GM12878 (cell line): ENCODE measurements at regions not wholly inside any gene's neighbourhood (a gene's known extent, or its start where the extent isn't known, plus 50 kb on each side); places are given as distances from the start of the nearest gene placed in this dataset.

ENCODE experiments used
- ATAC-seq: fragments of 200-7000 bp; cut with Tn5 transposase; 3 replicates; pipeline ENCODE4 v1.9.1; 2020; ENCODE audit warnings: mild to moderate bottlenecking, moderate library complexity
- BruUV-seq: library from RNA; stranded (reverse); fragments of 400-500 nt; replicated peaks from 2 replicates; lab custom pipeline; 2021; lab: Mats Ljungman, UMichigan
- CTCF ChIA-PET: fragments of 300-600 bp; sonication (Branson Sonifier 250); formaldehyde crosslinking; extraction: SDS; loops from one replicate; lab custom pipeline; 2021; ENCODE audit warnings: inconsistent platforms; lab: Yijun Ruan, JAX
- POLR2A ChIA-PET: fragments of 350-600 bp; formaldehyde crosslinking; extraction: SDS; loops from one replicate; lab custom pipeline; 2021; ENCODE audit warnings: inconsistent platforms; lab: Charles Lee
- RAD21 ChIA-PET: fragments of 300-600 bp; sonication (Branson Sonifier 250); formaldehyde crosslinking; loops from one replicate; lab custom pipeline; 2023; ENCODE audit warnings: antibody characterized with exemption; ENCODE audit not compliant: unreplicated experiment; lab: Charles Lee
- SMC1A ChIA-PET: fragments of 300-600 bp; sonication (Branson Sonifier 250); formaldehyde crosslinking; loops from one replicate; lab custom pipeline; 2023; ENCODE audit not compliant: unreplicated experiment, uncharacterized antibody; lab: Charles Lee
- DNase-seq: peaks from one replicate; pipeline ENCODE4 v3.0.0-alpha.2; 2011; ENCODE audit warnings: low read depth, low spot score
- FAIRE-seq: peaks from 3 replicates; lab custom pipeline; 2011; peaks lifted over from hg19 to GRCh38; lab: Jason Lieb, UNC
- H2AFZ ChIP-seq: 2 replicates; pipeline ENCODE4 v1.6.0; 2011; ENCODE audit warnings: low read depth, low read length, control low read depth; ENCODE audit not compliant: control insufficient read depth
- H3K27ac ChIP-seq: 2 replicates; pipeline ENCODE4 v1.5.1; 2011; ENCODE audit warnings: control low read depth; ENCODE audit not compliant: control insufficient read depth, insufficient read depth
- H3K27me3 ChIP-seq, 2 experiments: replicated peaks in 1 of 2; 2 replicates each; pipeline versions ENCODE4 v1.6.0 to v1.6.1; 2011; ENCODE audit warnings: low read length in 1 of 2; ENCODE audit not compliant: control insufficient read depth in 2 of 2, insufficient read depth in 2 of 2
- H3K36me3 ChIP-seq, 2 experiments: 2 replicates each; pipeline ENCODE4 v1.5.1; 2011; ENCODE audit warnings: low read length in 1 of 2; ENCODE audit not compliant: control insufficient read depth in 2 of 2, insufficient read depth in 2 of 2
- H3K4me1 ChIP-seq: 2 replicates; pipeline ENCODE4 v1.6.1; 2011; ENCODE audit warnings: mild to moderate bottlenecking, low read length, moderate library complexity, mixed read lengths; ENCODE audit not compliant: control insufficient read depth, insufficient read depth
- H3K4me2 ChIP-seq: 2 replicates; pipeline ENCODE4 v1.6.0; 2011; ENCODE audit warnings: control low read depth; ENCODE audit not compliant: control insufficient read depth, insufficient read depth
- H3K4me3 ChIP-seq: fragments of 200-600 bp; sonication (generic); 2 replicates; pipeline ENCODE4 v1.5.1; 2016
- H3K79me2 ChIP-seq: 2 replicates; pipeline ENCODE4 v1.6.0; 2011; ENCODE audit warnings: low read length; ENCODE audit not compliant: control insufficient read depth, insufficient read depth
- H3K9ac ChIP-seq: 2 replicates; pipeline ENCODE4 v1.8.0; 2011; ENCODE audit warnings: low read length, control low read depth, mixed read lengths; ENCODE audit not compliant: control insufficient read depth, insufficient read depth
- H3K9me3 ChIP-seq: replicated peaks from 3 replicates; pipeline ENCODE4 v1.5.1; 2011; ENCODE audit warnings: mild to moderate bottlenecking, low read length; ENCODE audit not compliant: control insufficient read depth, insufficient read depth
- H4K20me1 ChIP-seq: 2 replicates; pipeline ENCODE4 v1.6.0; 2011; ENCODE audit not compliant: control insufficient read depth, insufficient read depth
- BRCA1 ChIP-seq: IDR thresholded peaks from 2 replicates; pipeline ENCODE4 v1.6.1; 2011; ENCODE audit warnings: low read depth, low read length, improper control_type of control experiment
- CBX5 ChIP-seq: sonication (generic); IDR thresholded peaks from 2 replicates; pipeline ENCODE4 v1.6.1; 2016; ENCODE audit warnings: low read depth, moderate library complexity, mild to moderate bottlenecking, inconsistent platforms
- CEBPZ ChIP-seq: fragments of 150-350 bp; IDR thresholded peaks from 2 replicates; pipeline ENCODE4 v1.6.1; 2016; ENCODE audit warnings: low read depth, low read length
- EZH2 ChIP-seq: IDR thresholded peaks from 2 replicates; pipeline ENCODE4 v1.6.1; 2012; ENCODE audit warnings: low read depth, mild to moderate bottlenecking, control low read depth, inconsistent platforms, low read length, borderline replicate concordance; ENCODE audit not compliant: control insufficient read depth
- IRF3 ChIP-seq: fragments of 450-650 bp; IDR thresholded peaks from 2 replicates; pipeline ENCODE4 v1.6.1; 2014; ENCODE audit warnings: mild to moderate bottlenecking
- JUND ChIP-seq: IDR thresholded peaks from 2 replicates; pipeline ENCODE4 v1.6.1; 2012; ENCODE audit warnings: low read depth, mild to moderate bottlenecking, low read length, improper control_type of control experiment, moderate library complexity
- KAT2A ChIP-seq: conservative IDR thresholded peaks from 2 replicates; pipeline ENCODE4 v1.6.1; 2011; ENCODE audit warnings: low read depth, low read length; ENCODE audit not compliant: control insufficient read depth
- MXI1 ChIP-seq: fragments of 150-350 bp; IDR thresholded peaks from 2 replicates; pipeline ENCODE4 v1.6.1; 2011; ENCODE audit warnings: low read depth, mild to moderate bottlenecking, inconsistent platforms, low read length, improper control_type of control experiment
- SIX5 ChIP-seq: IDR thresholded peaks from 2 replicates; pipeline ENCODE4 v1.6.1; 2011; ENCODE audit warnings: mild to moderate bottlenecking, low read depth, low read length, moderate library complexity; ENCODE audit not compliant: severe bottlenecking
- TAF1 ChIP-seq: IDR thresholded peaks from 2 replicates; pipeline ENCODE4 v1.6.1; 2011; ENCODE audit warnings: mild to moderate bottlenecking, low read depth, low read length, borderline replicate concordance
- TCF7 ChIP-seq: IDR thresholded peaks from 2 replicates; pipeline ENCODE4 v1.6.1; 2014; ENCODE audit warnings: antibody characterized with exemption, borderline replicate concordance
- USF2 ChIP-seq: IDR thresholded peaks from 2 replicates; pipeline ENCODE4 v1.6.1; 2011; ENCODE audit warnings: low read depth, low read length, improper control_type of control experiment, borderline replicate concordance
- ZBED1 ChIP-seq: IDR thresholded peaks from 2 replicates; pipeline ENCODE4 v1.6.1; 2016; ENCODE audit warnings: borderline replicate concordance
- ZNF217 ChIP-seq: fragments of 450-650 bp; IDR thresholded peaks from 2 replicates; pipeline ENCODE4 v1.6.1; 2017; ENCODE audit warnings: antibody characterized with exemption, mild to moderate bottlenecking
- WGBS: methylation state at CpG from one replicate; pipeline ENCODE4 v1.1.6; 2016; ENCODE audit warnings: low lambda C conversion rate; ENCODE audit not compliant: insufficient replicate concordance, insufficient coverage; ENCODE audit errors: missing lambda C conversion rate; 5-methylcytosine and 5-hydroxymethylcytosine counted together
- in situ Hi-C: fragments of 300-500 bp; cut with MboI; formaldehyde crosslinking; loops from 9 replicates; pipeline ENCODE4 v1.14.3; 2018; ENCODE audit warnings: mixed read lengths
- intact Hi-C: fragments of 100-400 bp; cut with micrococcal nuclease; formaldehyde crosslinking; loops from one replicate; pipeline ENCODE4 v1.14.2; 2022; ENCODE audit not compliant: unreplicated experiment

GRCh38 chr21:27306206-27306605 lies 339.3 kb upstream of the ADAMTS5 start:
- BruUV-seq, result no TSS peak
- no peak overlapping the region for H3K4me3 ChIP-seq
- SMC1A ChIA-PET, result no interaction called here
- no peak overlapping the region for H3K4me2 ChIP-seq
- no peak overlapping the region for H3K27ac ChIP-seq
- CTCF ChIA-PET, result no interaction called here
- intact Hi-C loops, result no loop called here
- H3K27me3 ChIP-seq, result no peaks in the 10 kb centered on the region
- H2AFZ ChIP-seq, result no peak overlapping the region
- no peaks in the 10 kb centered on the region for H3K79me2 ChIP-seq
- POLR2A ChIA-PET, result no interaction called here
- ATAC-seq (no peak), FAIRE-seq (no peak), DNase-seq (no peak)
- no peaks in the 10 kb centered on the region for H3K4me1 ChIP-seq
- in situ Hi-C loops, result no loop called here
- RAD21 ChIA-PET, result no interaction called here
- H4K20me1 ChIP-seq, result no peaks in the 10 kb centered on the region
- no peaks in the 10 kb centered on the region for H3K36me3 ChIP-seq
- no peak for TF ChIP-seq KAT2A
- TF ChIP-seq MXI1, result no peak
- TF ChIP-seq JUND, result no peak
- TF ChIP-seq BRCA1, result no peak
- no peak for TF ChIP-seq ZBED1
- TF ChIP-seq SIX5, result no peak
- no peak for TF ChIP-seq IRF3
- no peak for TF ChIP-seq EZH2
- no peak overlapping the region for H3K9ac ChIP-seq
- no peaks in the 10 kb centered on the region; the same call in 2 of the 3 replicates for H3K9me3 ChIP-seq

GRCh38 chr21:27301220-27301619 lies 334.3 kb upstream of the ADAMTS5 start:
- H3K4me2 ChIP-seq, result no peak overlapping the region
- H3K27ac ChIP-seq, result no peak overlapping the region
- TF ChIP-seq TAF1 (no peak), USF2 (no peak), CEBPZ (no peak), CBX5 (no peak), ZNF217 (no peak), TCF7 (no peak)
- TF ChIP-seq, all 136 proteins: peak for 0
- ATAC-seq (no peak), DNase-seq (no peak), FAIRE-seq (no peak)
- no peak overlapping the region for H2AFZ ChIP-seq
- no peaks in the 10 kb centered on the region for H3K79me2 ChIP-seq
- ChIA-PET CTCF (no interaction called here), SMC1A (no interaction called here), RAD21 (no interaction called here), POLR2A (no interaction called here)
- H3K36me3 ChIP-seq, result no peaks in the 10 kb centered on the region
- WGBS, result 5% methylated on average over 2 of the region's 2 CpGs
- H3K9ac ChIP-seq, result no peak overlapping the region
- no peaks in the 10 kb centered on the region for H3K27me3 ChIP-seq
- no peak overlapping the region for H3K4me3 ChIP-seq
- H4K20me1 ChIP-seq, result no peaks in the 10 kb centered on the region
- in situ Hi-C loops, result no loop called here
- no TSS peak for BruUV-seq
- no peaks in the 10 kb centered on the region; the same call in 2 of the 3 replicates for H3K9me3 ChIP-seq
- intact Hi-C loops, result no loop called here
- H3K4me1 ChIP-seq, result no peaks in the 10 kb centered on the region
